IPS-15b (cell line): ENCODE measurements at regions not wholly inside any gene's neighbourhood (a gene's known extent, or its start where the extent isn't known, plus 50 kb on each side); places are given as distances from the start of the nearest gene placed in this dataset.

Experiments
- H3K27me3 ChIP-seq: one replicate; pipeline ENCODE4 v1.6.1; 2013; ENCODE audit warnings: low read length; ENCODE audit not compliant: control insufficient read depth, insufficient read depth
- H3K36me3 ChIP-seq: one replicate; pipeline ENCODE4 v1.6.1; 2013; ENCODE audit warnings: low read length; ENCODE audit not compliant: control insufficient read depth, insufficient read depth
- H3K4me1 ChIP-seq: one replicate; pipeline ENCODE4 v1.6.1; 2013; ENCODE audit warnings: mild to moderate bottlenecking, low read length; ENCODE audit not compliant: control insufficient read depth, insufficient read depth
- H3K4me3 ChIP-seq: one replicate; pipeline ENCODE4 v1.5.1; 2013; ENCODE audit warnings: low read depth, low read length
- H3K9ac ChIP-seq: one replicate; pipeline ENCODE4 v1.6.1; 2013; ENCODE audit warnings: low read depth, mild to moderate bottlenecking, low read length
- H3K9me3 ChIP-seq: one replicate; pipeline ENCODE4 v1.6.1; 2013; ENCODE audit warnings: mild to moderate bottlenecking, low read length; ENCODE audit not compliant: control insufficient read depth, insufficient read depth

GRCh38 chr13:22644941-22645340 is 535.8 kb upstream of the SGCG start:
- Histone ChIP-seq H3K4me3 (no peak overlapping the region), H3K27me3 (no peaks in the 10 kb centered on the region), H3K9ac (no peak overlapping the region), H3K4me1 (peaks cover 3% of the 10 kb centered on the region), H3K9me3 (no peaks in the 10 kb centered on the region), H3K36me3 (no peaks in the 10 kb centered on the region)

GRCh38 chr13:22647156-22647850 is 533.5 kb upstream of the SGCG start:
- H3K4me3 ChIP-seq = no peak overlapping the region
- H3K9me3 ChIP-seq = no peaks in the 10 kb centered on the region
- no peak overlapping the region for H3K9ac ChIP-seq
- no peaks in the 10 kb centered on the region for H3K36me3 ChIP-seq
- no peaks in the 10 kb centered on the region for H3K27me3 ChIP-seq
- H3K4me1 ChIP-seq = peaks cover 3% of the 10 kb centered on the region

- Histone ChIP-seq H3K27me3 (no peaks in the 10 kb centered on the region), H3K36me3 (no peaks in the 10 kb centered on the region), H3K4me3 (no peak overlapping the region), H3K9me3 (no peaks in the 10 kb centered on the region), H3K4me1 (peaks cover 3% of the 10 kb centered on the region), H3K9ac (no peak overlapping the region)
Observed at GRCh38 chr13:22648320-22648801, 532.4 kb upstream of the SGCG start.

GRCh38 chr13:22652796-22653195 is 528.0 kb upstream of the SGCG start:
- Histone ChIP-seq H3K4me1 (peaks cover 3% of the 10 kb centered on the region), H3K9me3 (no peaks in the 10 kb centered on the region), H3K4me3 (no peak overlapping the region), H3K9ac (no peak overlapping the region), H3K27me3 (no peaks in the 10 kb centered on the region), H3K36me3 (no peaks in the 10 kb centered on the region)

DNA sequence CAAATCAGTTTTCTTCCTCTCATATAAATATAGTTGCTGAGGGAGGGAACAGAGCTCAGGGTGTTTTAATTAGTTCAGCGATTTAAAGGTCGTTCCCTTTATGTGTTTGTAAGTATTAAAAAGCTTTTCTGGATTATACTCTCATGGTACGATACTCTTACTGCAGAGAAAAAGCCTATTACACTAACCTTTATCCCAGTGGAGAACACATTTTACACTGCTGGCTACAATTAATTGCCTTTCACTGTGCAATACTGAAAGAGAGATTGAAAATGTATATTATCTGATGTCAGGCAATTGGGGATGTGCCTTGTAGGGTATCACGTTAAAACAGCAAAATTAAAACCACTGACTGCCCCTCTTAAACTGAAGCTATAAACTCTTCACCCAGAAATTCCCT is 526.9 kb upstream of the SGCG start:
- Histone ChIP-seq H3K4me1 (no peaks in the 10 kb centered on the region), H3K9me3 (no peaks in the 10 kb centered on the region), H3K4me3 (no peak overlapping the region), H3K27me3 (no peaks in the 10 kb centered on the region), H3K36me3 (no peaks in the 10 kb centered on the region), H3K9ac (no peak overlapping the region)

GRCh38 chr13:22655106-22655852 is 525.5 kb upstream of the SGCG start:
- Histone ChIP-seq H3K9ac (no peak overlapping the region), H3K4me3 (no peak overlapping the region), H3K4me1 (no peaks in the 10 kb centered on the region), H3K27me3 (no peaks in the 10 kb centered on the region), H3K36me3 (no peaks in the 10 kb centered on the region), H3K9me3 (no peaks in the 10 kb centered on the region)

DNA sequence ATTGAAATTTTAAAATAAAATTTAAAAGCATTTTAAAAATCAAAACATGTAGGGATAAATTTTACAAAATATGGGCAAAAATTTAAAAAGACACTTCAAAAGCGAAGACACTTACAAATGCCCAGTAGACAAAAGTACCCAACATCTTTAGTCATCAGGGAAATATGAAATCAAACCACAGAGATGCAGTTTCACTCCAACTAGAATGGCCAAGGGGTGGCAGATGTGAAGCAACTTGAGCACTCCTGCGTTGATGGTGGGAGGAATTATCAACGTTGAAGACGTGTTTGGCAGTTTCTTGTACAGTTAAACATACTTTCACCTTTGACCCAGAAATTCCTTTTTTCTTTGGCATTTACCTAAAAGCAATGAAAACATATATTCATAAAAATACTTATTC is 518.0 kb upstream of the SGCG start:
- no peaks in the 10 kb centered on the region for H3K36me3 ChIP-seq
- H3K9ac ChIP-seq = no peak overlapping the region
- H3K27me3 ChIP-seq = no peaks in the 10 kb centered on the region

DNA sequence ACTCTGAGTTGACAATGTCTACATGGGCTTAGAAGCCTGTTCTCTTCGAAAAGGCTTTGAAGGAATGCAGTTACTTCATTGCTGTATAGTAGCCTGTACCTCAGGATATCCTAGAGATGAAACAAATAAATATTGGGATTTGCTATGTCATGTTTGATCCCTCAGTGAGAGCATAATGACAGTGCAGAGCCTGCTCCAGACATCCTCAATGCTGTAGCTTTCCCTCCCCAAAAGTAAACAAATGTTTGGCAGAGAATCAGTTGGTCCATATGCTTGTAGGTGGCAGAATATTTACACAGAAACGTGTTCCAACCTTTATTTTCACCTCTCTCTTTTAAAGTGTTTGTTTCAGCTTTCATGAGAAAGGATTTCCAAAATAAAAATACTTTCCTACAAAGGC is 515.3 kb upstream of the SGCG start:
- Histone ChIP-seq H3K4me3 (no peak overlapping the region), H3K36me3 (no peaks in the 10 kb centered on the region), H3K9me3 (no peaks in the 10 kb centered on the region), H3K4me1 (no peaks in the 10 kb centered on the region), H3K27me3 (no peaks in the 10 kb centered on the region), H3K9ac (no peak overlapping the region)

More for the DNA sequence above, 518.0 kb upstream of the SGCG start:
- Histone ChIP-seq H3K4me3 (no peak overlapping the region), H3K4me1 (no peaks in the 10 kb centered on the region), H3K9me3 (no peaks in the 10 kb centered on the region)

DNA sequence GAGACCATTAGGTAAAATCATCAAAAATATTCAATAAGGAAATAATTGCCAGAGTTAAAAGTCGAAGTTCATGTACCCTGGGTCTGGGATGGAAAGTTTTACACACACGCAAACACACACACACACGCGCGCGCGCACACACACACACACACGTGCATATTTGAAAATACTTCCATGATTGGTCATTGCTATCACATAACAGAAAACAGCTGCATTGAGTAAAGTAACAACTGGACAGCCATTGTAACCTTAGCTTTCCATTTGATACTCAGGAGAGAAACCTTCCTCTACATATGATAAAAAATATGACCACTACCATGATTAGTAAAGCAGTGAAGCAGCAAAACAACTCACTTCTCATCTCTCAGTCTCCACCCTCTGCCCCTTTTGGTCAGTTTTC is 490.0 kb upstream of the SGCG start:
- Histone ChIP-seq H3K4me1 (no peaks in the 10 kb centered on the region), H3K9ac (no peak overlapping the region), H3K4me3 (no peak overlapping the region), H3K9me3 (no peaks in the 10 kb centered on the region), H3K36me3 (no peaks in the 10 kb centered on the region), H3K27me3 (no peaks in the 10 kb centered on the region)

GRCh38 chr13:22693691-22694090 is 487.1 kb upstream of the SGCG start:
- no peaks in the 10 kb centered on the region for H3K36me3 ChIP-seq
- no peaks in the 10 kb centered on the region for H3K9me3 ChIP-seq
- H3K9ac ChIP-seq = no peak overlapping the region
- H3K4me3 ChIP-seq = no peak overlapping the region
- H3K4me1 ChIP-seq = no peaks in the 10 kb centered on the region
- no peaks in the 10 kb centered on the region for H3K27me3 ChIP-seq

DNA sequence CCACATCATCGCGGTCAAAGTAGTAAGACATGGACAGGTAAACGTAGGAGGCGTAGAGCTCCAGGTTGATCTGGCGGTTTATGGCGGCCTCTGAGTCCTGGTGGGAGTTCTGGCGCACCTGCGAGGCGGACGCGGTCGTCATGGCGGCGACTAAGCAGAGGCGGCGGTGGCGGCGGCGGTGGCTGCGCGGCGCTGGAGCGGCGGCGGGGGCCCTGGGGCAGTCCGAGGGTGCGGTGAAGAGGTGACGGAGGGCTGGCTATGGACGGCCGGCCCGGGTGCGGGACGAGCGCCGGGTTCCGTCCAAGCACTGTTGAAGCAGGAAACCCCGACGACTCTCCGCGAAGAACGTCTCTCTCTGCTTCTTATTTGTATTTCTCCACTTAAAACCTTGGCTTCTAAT is 484.3 kb upstream of the SGCG start:
- no peaks in the 10 kb centered on the region for H3K9me3 ChIP-seq
- H3K4me1 ChIP-seq = no peaks in the 10 kb centered on the region
- H3K4me3 ChIP-seq = peak overlapping the region; percentile 31
- no peak overlapping the region for H3K9ac ChIP-seq
- no peaks in the 10 kb centered on the region for H3K36me3 ChIP-seq
- H3K27me3 ChIP-seq = no peaks in the 10 kb centered on the region

- H3K9ac ChIP-seq = no peak overlapping the region
- no peak overlapping the region for H3K4me3 ChIP-seq
- H3K9me3 ChIP-seq = no peaks in the 10 kb centered on the region
- H3K4me1 ChIP-seq = no peaks in the 10 kb centered on the region
- H3K36me3 ChIP-seq = no peaks in the 10 kb centered on the region
- no peaks in the 10 kb centered on the region for H3K27me3 ChIP-seq
Observed at GRCh38 chr13:22698467-22698866, 482.3 kb upstream of the SGCG start.
